H1 (cell line): ENCODE measurements at regions not wholly inside any gene's neighbourhood (a gene's known extent, or its start where the extent isn't known, plus 50 kb on each side); places are given as distances from the start of the nearest gene placed in this dataset.

Source experiments
- CTCF ChIA-PET: fragments of 300-600 bp; sonication (Branson Sonifier 250); formaldehyde crosslinking; loops from one replicate; lab custom pipeline; 2021; ENCODE audit not compliant: partially characterized antibody; lab: Charles Lee
- POLR2A ChIA-PET: fragments of 300-600 bp; sonication (Branson Sonifier 250); formaldehyde crosslinking; loops from one replicate; lab custom pipeline; 2021; ENCODE audit warnings: inconsistent platforms; ENCODE audit not compliant: partially characterized antibody; lab: Charles Lee
- DNase-seq, 2 experiments: peaks; one replicate each; pipeline versions ENCODE4 v3.0.0 to v3.0.0-alpha.2; 2010 to 2022; ENCODE audit warnings: low spot score in 2 of 2, low read depth in 1 of 2, mixed read lengths in 1 of 2
- FAIRE-seq: peaks from 2 replicates; lab custom pipeline; 2011; peaks lifted over from hg19 to GRCh38; lab: Jason Lieb, UNC
- H2AFZ ChIP-seq: 2 replicates; pipeline ENCODE4 v1.8.1; 2012; ENCODE audit warnings: low read length, inconsistent platforms
- H2AK5ac ChIP-seq: 2 replicates; pipeline ENCODE4 v1.6.1; 2013; ENCODE audit warnings: low read depth, low read length
- H2BK120ac ChIP-seq: replicated peaks from 2 replicates; pipeline ENCODE3; 2013; ENCODE audit warnings: low read depth, low read length, inconsistent platforms
- H2BK12ac ChIP-seq: 2 replicates; pipeline ENCODE4 v1.6.1; 2013; ENCODE audit warnings: low read depth, low read length
- H2BK15ac ChIP-seq: 2 replicates; pipeline ENCODE4 v1.6.1; 2013; ENCODE audit warnings: low read length
- H2BK20ac ChIP-seq: 2 replicates; pipeline ENCODE4 v1.6.1; 2013; ENCODE audit warnings: low read length
- H2BK5ac ChIP-seq: 2 replicates; pipeline ENCODE4 v1.6.1; 2013; ENCODE audit warnings: low read depth, low read length
- H3K14ac ChIP-seq: 2 replicates; pipeline ENCODE4 v1.6.1; 2013; ENCODE audit warnings: inconsistent platforms; ENCODE audit not compliant: insufficient read length
- H3K18ac ChIP-seq: 2 replicates; pipeline ENCODE4 v1.6.1; 2013; ENCODE audit warnings: low read length; ENCODE audit errors: extremely low read depth
- H3K23ac ChIP-seq: 2 replicates; pipeline ENCODE4 v1.6.1; 2013; ENCODE audit warnings: inconsistent platforms; ENCODE audit not compliant: insufficient read length
- H3K23me2 ChIP-seq: 2 replicates; pipeline ENCODE4 v1.6.1; 2013; ENCODE audit warnings: low read depth, low read length
- H3K27ac ChIP-seq: 2 replicates; pipeline ENCODE4 v1.6.1; 2011; ENCODE audit warnings: low read depth, low read length, inconsistent platforms
- H3K27me3 ChIP-seq, 4 experiments: replicated peaks in 1 of 4; 1 replicate in 1 of 4; 2 replicates in 3 of 4; pipeline versions ENCODE4 v1.6.1 to v1.8.1; 2011 to 2013; ENCODE audit warnings: low read length in 3 of 4, mild to moderate bottlenecking in 3 of 4, inconsistent platforms in 2 of 4, mixed read lengths in 2 of 4, moderate library complexity in 1 of 4; ENCODE audit not compliant: control insufficient read depth in 3 of 4, insufficient read depth in 3 of 4; ENCODE audit errors: extremely low read depth in 1 of 4
- H3K36me3 ChIP-seq, 4 experiments: 2 replicates each; pipeline versions ENCODE4 v1.6.1 to v1.8.1; 2011 to 2013; ENCODE audit warnings: mild to moderate bottlenecking in 4 of 4, low read length in 3 of 4, moderate library complexity in 2 of 4, control low read depth in 1 of 4, inconsistent platforms in 1 of 4; ENCODE audit not compliant: insufficient read depth in 4 of 4, control insufficient read depth in 2 of 4
- H3K4ac ChIP-seq: replicated peaks from 2 replicates; pipeline ENCODE3; 2013; ENCODE audit warnings: low read length, low read depth, mixed read lengths, inconsistent platforms; ENCODE audit not compliant: insufficient read length
- H3K4me1 ChIP-seq, 4 experiments: replicated peaks in 1 of 4; 1 replicate in 1 of 4; 2 replicates in 3 of 4; pipeline versions ENCODE4 v1.6.1 to v1.8.1; 2011 to 2013; ENCODE audit warnings: low read length in 3 of 4, inconsistent platforms in 2 of 4, mixed read lengths in 1 of 4; ENCODE audit not compliant: insufficient read depth in 4 of 4, control insufficient read depth in 3 of 4
- H3K4me2 ChIP-seq, 2 experiments: 2 replicates each; pipeline versions ENCODE4 v1.6.1 to v1.8.1; 2011 to 2013; ENCODE audit warnings: low read depth in 2 of 2, low read length in 2 of 2, control low read depth in 1 of 2, inconsistent platforms in 1 of 2, mild to moderate bottlenecking in 1 of 2; ENCODE audit not compliant: insufficient read depth in 1 of 2
- H3K4me3 ChIP-seq, 4 experiments: fragments of 200-600, 300-600 bp in 1 of 4; sonication (generic), shearing (Covaris generic), sonication (Bioruptor Twin) in 1 of 4; 2 replicates each; pipeline versions ENCODE4 v1.5.1 to v1.8.1; 2011 to 2016; ENCODE audit warnings: low read length in 4 of 4, low read depth in 3 of 4, control low read depth in 2 of 4, inconsistent platforms in 2 of 4, mild to moderate bottlenecking in 2 of 4, mixed read lengths in 1 of 4, moderate library complexity in 1 of 4; ENCODE audit not compliant: insufficient read depth in 2 of 4; ENCODE audit errors: extremely low read depth in 1 of 4
- H3K56ac ChIP-seq: replicated peaks from 2 replicates; pipeline ENCODE3; 2013; ENCODE audit warnings: low read depth, mild to moderate bottlenecking, mixed read lengths, low read length, inconsistent platforms; ENCODE audit not compliant: insufficient read length
- H3K79me1 ChIP-seq: 2 replicates; pipeline ENCODE4 v1.6.1; 2013; ENCODE audit warnings: low read depth, low read length, control low read depth
- H3K79me2 ChIP-seq, 2 experiments: 2 replicates each; pipeline versions ENCODE4 v1.6.1 to v1.8.1; 2012 to 2013; ENCODE audit warnings: low read length in 2 of 2, mild to moderate bottlenecking in 2 of 2, inconsistent platforms in 1 of 2; ENCODE audit not compliant: insufficient read depth in 2 of 2, control insufficient read depth in 1 of 2
- H3K9ac ChIP-seq, 4 experiments: replicated peaks in 1 of 4; 1 replicate in 1 of 4; 2 replicates in 3 of 4; pipeline versions ENCODE4 v1.6.1 to v1.8.1; 2011 to 2013; ENCODE audit warnings: low read depth in 3 of 4, low read length in 3 of 4, control low read depth in 2 of 4, mild to moderate bottlenecking in 2 of 4, moderate library complexity in 2 of 4, inconsistent platforms in 1 of 4; ENCODE audit errors: extremely low read depth in 1 of 4
- H3K9me3 ChIP-seq, 2 experiments: 2 replicates each; pipeline versions ENCODE4 v1.6.1 to v1.8.1; 2012 to 2013; ENCODE audit warnings: mild to moderate bottlenecking in 2 of 2, moderate library complexity in 2 of 2, control low read depth in 1 of 2, inconsistent platforms in 1 of 2, low read depth in 1 of 2, low read length in 1 of 2, mixed read lengths in 1 of 2; ENCODE audit not compliant: insufficient read depth in 2 of 2
- H4K20me1 ChIP-seq, 2 experiments: replicated peaks in 1 of 2; 2 replicates each; pipeline versions ENCODE3 to v1.8.1; 2011 to 2013; ENCODE audit warnings: inconsistent platforms in 2 of 2, low read length in 2 of 2, mild to moderate bottlenecking in 1 of 2; ENCODE audit not compliant: insufficient read depth in 2 of 2, control insufficient read depth in 1 of 2
- H4K5ac ChIP-seq: 2 replicates; pipeline ENCODE4 v1.6.1; 2013; ENCODE audit warnings: low read length, low read depth, mixed read lengths, inconsistent platforms; ENCODE audit not compliant: insufficient read length
- H4K8ac ChIP-seq: 2 replicates; pipeline ENCODE4 v1.8.0; 2013; ENCODE audit warnings: mild to moderate bottlenecking, moderate library complexity, low read length, inconsistent platforms; ENCODE audit not compliant: insufficient read depth; ENCODE audit errors: extremely low read depth
- H4K91ac ChIP-seq: replicated peaks from 2 replicates; pipeline ENCODE3; 2013; ENCODE audit warnings: low read length, mixed read lengths, inconsistent platforms; ENCODE audit not compliant: insufficient read length
- EZH2 ChIP-seq: fragments of 200-600 bp; sonication (generic); IDR thresholded peaks from 2 replicates; pipeline ENCODE4 v1.7.1; 2012; ENCODE audit warnings: low read depth, mild to moderate bottlenecking, moderate library complexity, low read length, inconsistent platforms; ENCODE audit not compliant: severe bottlenecking
- JUND ChIP-seq: IDR thresholded peaks from 2 replicates; pipeline ENCODE4 v1.6.1; 2011; ENCODE audit warnings: mild to moderate bottlenecking, improper control_type of control experiment, low read length
- KDM4A ChIP-seq: IDR thresholded peaks from one replicate; pipeline ENCODE4 v1.7.1; 2012; ENCODE audit warnings: low read depth, mild to moderate bottlenecking, moderate library complexity, low read length, inconsistent platforms; ENCODE audit not compliant: severe bottlenecking
- NANOG ChIP-seq: IDR thresholded peaks from 2 replicates; pipeline ENCODE4 v1.6.1; 2011; ENCODE audit warnings: low read length, low read depth, mild to moderate bottlenecking, inconsistent platforms; ENCODE audit not compliant: insufficient read depth, poor library complexity, severe bottlenecking
- POLR2AphosphoS5 ChIP-seq: IDR thresholded peaks from 2 replicates; pipeline ENCODE4 v1.6.1; 2011; ENCODE audit warnings: low read depth, low read length
- RAD21 ChIP-seq, 2 experiments: IDR thresholded peaks in 1 of 2; conservative IDR thresholded peaks in 1 of 2; 2 replicates each; pipeline ENCODE4 v1.6.1; 2011; ENCODE audit warnings: low read depth in 2 of 2, low read length in 2 of 2, improper control_type of control experiment in 1 of 2, inconsistent platforms in 1 of 2, mild to moderate bottlenecking in 1 of 2, moderate library complexity in 1 of 2
- RFX5 ChIP-seq: IDR thresholded peaks from 2 replicates; pipeline ENCODE4 v1.6.1; 2011; ENCODE audit warnings: low read depth, low read length, improper control_type of control experiment, borderline replicate concordance
- SUZ12 ChIP-seq: fragments of 200-600 bp; sonication (generic); IDR thresholded peaks from 2 replicates; pipeline ENCODE4 v1.6.1; 2012; ENCODE audit warnings: mild to moderate bottlenecking, inconsistent platforms, low read length, moderate library complexity, mixed read lengths
- TAF1 ChIP-seq: IDR thresholded peaks from 2 replicates; pipeline ENCODE4 v1.6.1; 2011; ENCODE audit warnings: mild to moderate bottlenecking, low read depth, low read length
- WGBS, 2 experiments: shearing (Covaris generic) in 1 of 2; methylation state at CpG; one replicate each; pipeline versions ENCODE4 v1.1.6 to v1.1.7; 2013 to 2015; ENCODE audit warnings: low lambda C conversion rate in 2 of 2, mixed read lengths in 2 of 2, inconsistent platforms in 1 of 2, low coverage in 1 of 2, missing lambda C conversion rate in 1 of 2; ENCODE audit not compliant: insufficient replicate concordance in 2 of 2, insufficient coverage in 1 of 2, insufficient read length in 1 of 2; ENCODE audit errors: extremely low coverage in 1 of 2, missing lambda C conversion rate in 1 of 2; 5-methylcytosine and 5-hydroxymethylcytosine counted together
- TF ChIP-seq, protein P1 (sequence below), 3 experiments: IDR thresholded peaks; 1 replicate in 2 of 3; 2 replicates in 1 of 3; pipeline versions ENCODE4 v1.5.1 to v1.6.1; 2011; ENCODE audit warnings: low read length in 3 of 3, mild to moderate bottlenecking in 3 of 3, inconsistent platforms in 2 of 3, low read depth in 1 of 3, moderate library complexity in 1 of 3; ENCODE audit not compliant: insufficient read depth in 1 of 3; ENCODE audit errors: control extremely low read depth in 1 of 3

- Histone ChIP-seq H3K27ac (no peak overlapping the region), H3K23me2 (no peaks in the 10 kb centered on the region), H2BK20ac (no peak overlapping the region), H4K5ac (no peak overlapping the region), H2BK5ac (no peak overlapping the region), H3K56ac (no peak overlapping the region), H3K9ac (no peak overlapping the region), H3K4me1 (no peaks in the 10 kb centered on the region), H3K4ac (no peak overlapping the region), H3K23ac (no peak overlapping the region), H3K36me3 (no peaks in the 10 kb centered on the region), H4K8ac (no peak overlapping the region), H3K14ac (no peak overlapping the region), H2BK12ac (no peak overlapping the region), H4K91ac (no peak overlapping the region), H2BK15ac (no peak overlapping the region), H3K9me3 (0 out of 4 replicates have a peak, but pooled peaks cover 0 to 5% of the 10 kb centered on the region in 2 experiments), H2AFZ (no peak overlapping the region; the same call in 1 of the 2 replicates), H3K18ac (no peak overlapping the region), H3K27me3 (no peaks in the 10 kb centered on the region), H3K79me2 (no peaks in the 10 kb centered on the region), H2AK5ac (no peak overlapping the region), H3K79me1 (no peaks in the 10 kb centered on the region), H3K4me2 (no peak overlapping the region), H3K4me3 (no peak overlapping the region), H2BK120ac (no peak overlapping the region), H4K20me1 (no peaks in the 10 kb centered on the region)
- CTCF ChIA-PET, result interaction anchor here (0.7 to 1.4 kb wide), 4 partner anchors 151 to 465 kb away, joined by 3 to 4 read pairs (median 4); no protein-coding TSS in a partner anchor
- WGBS, 2 experiments, result 84% methylated on average over 2 of the region's 2 CpGs; no CpG with 5 or more reads in 1 of the 2 experiments
- FAIRE-seq (no peak), DNase-seq (no peak)
- POLR2A ChIA-PET, result no interaction called here
- TF ChIP-seq SUZ12 (no peak), POLR2AphosphoS5 (no peak), KDM4A (no peak), EZH2 (no peak), JUND (no peak), RAD21 (IDR thresholded peaks at IDR 0.05 in 1 of 2, conservative IDR thresholded peaks at IDR 0.05 in 1 of 2; ENCODE audit: low read depth in 2 of 2, low read length in 2 of 2) (peak; percentile 29 to 54; a peak in 3 of 4 replicates), RFX5 (no peak), NANOG (no peak), TAF1 (no peak)
- TF ChIP-seq, protein P1, sequence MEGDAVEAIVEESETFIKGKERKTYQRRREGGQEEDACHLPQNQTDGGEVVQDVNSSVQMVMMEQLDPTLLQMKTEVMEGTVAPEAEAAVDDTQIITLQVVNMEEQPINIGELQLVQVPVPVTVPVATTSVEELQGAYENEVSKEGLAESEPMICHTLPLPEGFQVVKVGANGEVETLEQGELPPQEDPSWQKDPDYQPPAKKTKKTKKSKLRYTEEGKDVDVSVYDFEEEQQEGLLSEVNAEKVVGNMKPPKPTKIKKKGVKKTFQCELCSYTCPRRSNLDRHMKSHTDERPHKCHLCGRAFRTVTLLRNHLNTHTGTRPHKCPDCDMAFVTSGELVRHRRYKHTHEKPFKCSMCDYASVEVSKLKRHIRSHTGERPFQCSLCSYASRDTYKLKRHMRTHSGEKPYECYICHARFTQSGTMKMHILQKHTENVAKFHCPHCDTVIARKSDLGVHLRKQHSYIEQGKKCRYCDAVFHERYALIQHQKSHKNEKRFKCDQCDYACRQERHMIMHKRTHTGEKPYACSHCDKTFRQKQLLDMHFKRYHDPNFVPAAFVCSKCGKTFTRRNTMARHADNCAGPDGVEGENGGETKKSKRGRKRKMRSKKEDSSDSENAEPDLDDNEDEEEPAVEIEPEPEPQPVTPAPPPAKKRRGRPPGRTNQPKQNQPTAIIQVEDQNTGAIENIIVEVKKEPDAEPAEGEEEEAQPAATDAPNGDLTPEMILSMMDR (IDR thresholded peaks at IDR 0.05; ENCODE audit: control extremely low read depth in 1 of 3, insufficient read depth in 1 of 3, low read depth in 1 of 3, low read length in 3 of 3), result peak in 1 of 3 experiments; percentile 13; a peak in 1 of 4 replicates
These were observed 348.5 kb upstream of the ADAMTS5 start for GRCh38 chr21:27315373-27315772.
